Stomach (tissue), 4 donors: ENCODE measurements at regions not wholly inside any gene's neighbourhood (a gene's known extent, or its start where the extent isn't known, plus 50 kb on each side); places are given as distances from the start of the nearest gene placed in this dataset.

Experiments
- CTCF ChIP-seq, 7 experiments: fragments of 450-650 bp in 4 of 7; fragments of 200-600 bp in 3 of 7; sonication (generic) in 3 of 7; IDR thresholded peaks; one replicate each; pipeline ENCODE4 v1.5.1; 2016 to 2019; ENCODE audit warnings: antibody characterized with exemption in 7 of 7, control low read depth in 2 of 7, mild to moderate bottlenecking in 1 of 7
- POLR2AphosphoS5 ChIP-seq, 3 donors: sonication (generic); formaldehyde crosslinking; IDR thresholded peaks; one replicate each; pipeline ENCODE4 v1.6.1; 2016; ENCODE audit warnings: antibody characterized with exemption in 3 of 3

GRCh38 chr5:68404246-68404645 lies 188.7 kb downstream of the PIK3R1 start:
- TF ChIP-seq CTCF (IDR thresholded peaks at IDR 0.05) (no peak), POLR2AphosphoS5 (IDR thresholded peaks at IDR 0.05) (no peak)
